ENCODE measurements at regions not wholly inside any gene's neighbourhood (a gene's known extent, or its start where the extent isn't known, plus 50 kb on each side); places are given as distances from the start of the nearest gene placed in this dataset.

GRCh38 chr11:130576146-130576545 lies 127.7 kb downstream of the ADAMTS15 start:
- H3K9me3 ChIP-seq (ENCODE audit: low read depth, low read length) = no peaks in the 10 kb centered on the region
- H3K36me3 ChIP-seq (ENCODE audit: insufficient read depth, low read length) = no peaks in the 10 kb centered on the region
- no peak overlapping the region for H3K4me3 ChIP-seq
- no peak for TF ChIP-seq POLR2AphosphoS5 (IDR thresholded peaks at IDR 0.05; ENCODE audit: borderline replicate concordance, low read depth, low read length)
- no peak for TF ChIP-seq FOXP2 (optimal IDR thresholded peaks at IDR 0.05; ENCODE audit: control extremely low read depth, extremely low read length, insufficient read depth)
- TF ChIP-seq EZH2 (IDR thresholded peaks at IDR 0.05) = no peak
- no peak for DNase-seq (ENCODE audit: low read depth, low spot score)
- no peak overlapping the region for H3K9ac ChIP-seq (ENCODE audit: insufficient read length)
- H3K27ac ChIP-seq = no peak overlapping the region

DNA sequence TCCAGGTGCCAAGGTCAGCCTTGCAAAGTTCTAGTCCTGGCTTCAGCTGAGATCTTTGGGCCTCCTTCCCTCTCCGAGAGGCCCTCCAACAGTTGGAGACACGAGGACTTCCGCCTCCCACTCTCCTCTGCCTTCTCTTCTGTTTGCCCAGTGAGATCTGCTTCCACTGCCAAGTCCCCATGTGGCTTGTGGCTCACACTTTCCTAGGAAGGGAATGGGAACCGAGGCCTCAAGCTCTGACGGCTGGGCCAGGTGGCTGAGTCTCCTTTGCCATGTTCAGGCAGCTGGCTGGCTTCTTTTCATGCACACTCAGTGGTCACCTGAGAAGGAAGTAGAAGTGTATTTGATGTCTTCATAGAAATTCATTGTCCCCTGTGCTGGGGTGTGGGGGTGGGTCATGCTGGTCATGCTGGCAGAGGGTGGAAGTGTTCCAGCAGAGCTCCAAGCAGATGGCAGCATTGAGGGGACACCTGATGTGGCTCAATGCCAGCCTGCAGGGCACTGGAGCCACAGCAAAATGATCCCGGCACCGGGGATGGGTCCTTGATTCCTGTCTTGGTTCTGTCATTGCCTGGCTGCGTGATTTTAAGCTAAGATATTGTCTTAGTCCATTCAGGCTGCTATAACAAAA lies 130.4 kb downstream of the ADAMTS15 start:
- DNase-seq (ENCODE audit: low read depth, low spot score) = no peak
- Histone ChIP-seq H3K9me3 (ENCODE audit: low read depth, low read length) (no peaks in the 10 kb centered on the region), H3K4me3 (no peak overlapping the region), H3K9ac (ENCODE audit: insufficient read length) (no peak overlapping the region), H3K36me3 (ENCODE audit: insufficient read depth, low read length) (no peaks in the 10 kb centered on the region), H3K27ac (no peak overlapping the region)
- TF ChIP-seq POLR2AphosphoS5 (IDR thresholded peaks at IDR 0.05; ENCODE audit: borderline replicate concordance, low read depth, low read length) (no peak), FOXP2 (optimal IDR thresholded peaks at IDR 0.05; ENCODE audit: control extremely low read depth, extremely low read length, insufficient read depth) (no peak), EZH2 (IDR thresholded peaks at IDR 0.05) (no peak)

GRCh38 chr11:130580372-130580771 lies 131.9 kb downstream of the ADAMTS15 start:
- H3K27ac ChIP-seq = no peak overlapping the region
- H3K9me3 ChIP-seq (ENCODE audit: low read depth, low read length) = no peaks in the 10 kb centered on the region
- no peaks in the 10 kb centered on the region for H3K36me3 ChIP-seq (ENCODE audit: insufficient read depth, low read length)

GRCh38 chr11:130580891-130581492 lies 132.5 kb downstream of the ADAMTS15 start:
- H3K4me3 ChIP-seq = no peak overlapping the region
- no peak overlapping the region for H3K9ac ChIP-seq (ENCODE audit: insufficient read length)
- TF ChIP-seq POLR2AphosphoS5 (IDR thresholded peaks at IDR 0.05; ENCODE audit: borderline replicate concordance, low read depth, low read length) (no peak), FOXP2 (optimal IDR thresholded peaks at IDR 0.05; ENCODE audit: control extremely low read depth, extremely low read length, insufficient read depth) (no peak), EZH2 (IDR thresholded peaks at IDR 0.05) (no peak)
- peak; percentile 30 for DNase-seq (ENCODE audit: low read depth, low spot score)
- no peaks in the 10 kb centered on the region for H3K9me3 ChIP-seq (ENCODE audit: low read depth, low read length)
- H3K36me3 ChIP-seq (ENCODE audit: insufficient read depth, low read length) = no peaks in the 10 kb centered on the region
- H3K27ac ChIP-seq = no peak overlapping the region

More at GRCh38 chr11:130580372-130580771, 131.9 kb downstream of the ADAMTS15 start:
- no peak for TF ChIP-seq FOXP2 (optimal IDR thresholded peaks at IDR 0.05; ENCODE audit: control extremely low read depth, extremely low read length, insufficient read depth)
- no peak for TF ChIP-seq POLR2AphosphoS5 (IDR thresholded peaks at IDR 0.05; ENCODE audit: borderline replicate concordance, low read depth, low read length)
- no peak for TF ChIP-seq EZH2 (IDR thresholded peaks at IDR 0.05)
- no peak overlapping the region for H3K4me3 ChIP-seq
- no peak for DNase-seq (ENCODE audit: low read depth, low spot score)
- no peak overlapping the region for H3K9ac ChIP-seq (ENCODE audit: insufficient read length)

DNA sequence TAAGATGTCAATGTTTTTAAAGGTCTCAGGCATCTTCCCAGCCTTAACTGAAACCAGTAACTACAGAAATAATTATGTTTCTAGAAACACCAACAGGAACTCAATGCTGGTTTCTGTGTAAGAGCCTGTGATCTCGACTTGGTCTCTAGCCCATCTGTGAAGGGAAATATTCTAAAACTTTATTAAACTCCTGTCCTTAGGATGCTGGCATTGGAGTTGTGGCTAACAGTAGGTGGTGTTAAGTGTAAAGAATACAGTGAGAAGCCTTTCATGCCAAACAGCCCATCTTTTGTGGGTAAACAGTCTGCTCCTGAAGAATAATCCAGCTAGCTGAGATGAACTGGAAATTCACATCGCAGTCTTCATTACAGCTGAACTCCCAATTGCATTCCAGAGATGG lies 133.2 kb downstream of the ADAMTS15 start:
- Histone ChIP-seq H3K27ac (no peak overlapping the region), H3K4me3 (no peak overlapping the region), H3K9ac (ENCODE audit: insufficient read length) (no peak overlapping the region), H3K36me3 (ENCODE audit: insufficient read depth, low read length) (no peaks in the 10 kb centered on the region), H3K9me3 (ENCODE audit: low read depth, low read length) (no peaks in the 10 kb centered on the region)
- no peak for TF ChIP-seq FOXP2 (optimal IDR thresholded peaks at IDR 0.05; ENCODE audit: control extremely low read depth, extremely low read length, insufficient read depth)
- no peak for TF ChIP-seq EZH2 (IDR thresholded peaks at IDR 0.05)
- no peak for TF ChIP-seq POLR2AphosphoS5 (IDR thresholded peaks at IDR 0.05; ENCODE audit: borderline replicate concordance, low read depth, low read length)
- DNase-seq (ENCODE audit: low read depth, low spot score) = no peak

DNA sequence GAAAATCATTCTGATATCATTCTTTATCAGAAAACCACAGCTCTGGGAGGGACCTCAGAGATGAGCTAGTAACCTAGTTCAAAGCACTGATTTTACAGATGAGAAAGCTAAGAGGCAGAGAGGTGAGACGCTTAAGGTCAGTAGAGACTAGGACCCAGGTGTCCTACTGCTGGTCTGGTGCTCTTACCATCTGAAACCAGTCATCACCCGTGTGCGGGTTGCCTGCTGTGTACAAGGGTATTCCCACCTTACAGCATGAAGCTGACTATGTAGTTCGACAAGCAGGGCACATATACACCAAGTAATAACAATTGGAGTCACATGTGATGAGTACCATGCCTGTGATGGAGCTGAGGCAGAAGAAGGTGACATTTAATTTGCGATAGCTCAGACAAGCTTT lies 133.7 kb downstream of the ADAMTS15 start:
- TF ChIP-seq EZH2 (IDR thresholded peaks at IDR 0.05) (no peak), FOXP2 (optimal IDR thresholded peaks at IDR 0.05; ENCODE audit: control extremely low read depth, extremely low read length, insufficient read depth) (no peak)
- no peak overlapping the region for H3K4me3 ChIP-seq
- H3K9me3 ChIP-seq (ENCODE audit: low read depth, low read length) = no peaks in the 10 kb centered on the region
- no peaks in the 10 kb centered on the region for H3K36me3 ChIP-seq (ENCODE audit: insufficient read depth, low read length)
- H3K27ac ChIP-seq = no peak overlapping the region
- DNase-seq (ENCODE audit: low read depth, low spot score) = no peak
- no peak overlapping the region for H3K9ac ChIP-seq (ENCODE audit: insufficient read length)

- DNase-seq (ENCODE audit: low read depth, low spot score) = no peak
Observed at GRCh38 chr11:130582981-130583380, 134.5 kb downstream of the ADAMTS15 start.

GRCh38 chr11:130583801-130584211 lies 135.4 kb downstream of the ADAMTS15 start:
- H3K4me3 ChIP-seq = no peak overlapping the region
- H3K9me3 ChIP-seq (ENCODE audit: low read depth, low read length) = no peaks in the 10 kb centered on the region
- no peak overlapping the region for H3K27ac ChIP-seq
- H3K36me3 ChIP-seq (ENCODE audit: insufficient read depth, low read length) = no peaks in the 10 kb centered on the region
- TF ChIP-seq FOXP2 (optimal IDR thresholded peaks at IDR 0.05; ENCODE audit: control extremely low read depth, extremely low read length, insufficient read depth) = no peak
- no peak for TF ChIP-seq POLR2AphosphoS5 (IDR thresholded peaks at IDR 0.05; ENCODE audit: borderline replicate concordance, low read depth, low read length)
- no peak for TF ChIP-seq EZH2 (IDR thresholded peaks at IDR 0.05)
- no peak for DNase-seq (ENCODE audit: low read depth, low spot score)
- H3K9ac ChIP-seq (ENCODE audit: insufficient read length) = no peak overlapping the region

More at GRCh38 chr11:130582981-130583380, 134.5 kb downstream of the ADAMTS15 start:
- Histone ChIP-seq H3K9ac (ENCODE audit: insufficient read length) (no peak overlapping the region), H3K36me3 (ENCODE audit: insufficient read depth, low read length) (no peaks in the 10 kb centered on the region), H3K9me3 (ENCODE audit: low read depth, low read length) (no peaks in the 10 kb centered on the region), H3K4me3 (no peak overlapping the region), H3K27ac (no peak overlapping the region)
- TF ChIP-seq EZH2 (IDR thresholded peaks at IDR 0.05) (no peak), POLR2AphosphoS5 (IDR thresholded peaks at IDR 0.05; ENCODE audit: borderline replicate concordance, low read depth, low read length) (no peak)

DNA sequence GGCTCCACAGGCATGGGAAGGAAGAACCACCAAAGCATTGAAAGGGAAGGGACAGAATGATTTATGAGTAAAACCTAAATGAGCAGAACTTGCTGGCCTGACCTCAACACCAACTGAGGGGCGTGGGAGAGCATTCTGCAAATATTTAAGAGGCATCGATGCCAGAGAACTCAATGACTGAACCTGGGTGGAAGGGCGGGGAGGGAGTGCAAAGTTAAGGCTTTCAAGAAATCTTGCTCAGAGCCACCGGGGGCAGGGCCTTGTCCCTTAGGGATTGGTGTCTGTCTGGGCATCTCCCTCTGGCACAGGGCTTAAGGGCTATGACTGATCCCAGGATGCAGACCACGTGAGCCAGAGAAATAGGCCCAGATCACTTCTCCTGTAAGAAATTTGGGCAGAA lies 137.1 kb downstream of the ADAMTS15 start:
- no peaks in the 10 kb centered on the region for H3K36me3 ChIP-seq (ENCODE audit: insufficient read depth, low read length)
- no peak overlapping the region for H3K9ac ChIP-seq (ENCODE audit: insufficient read length)
- no peak overlapping the region for H3K4me3 ChIP-seq
- DNase-seq (ENCODE audit: low read depth, low spot score) = no peak
- TF ChIP-seq EZH2 (IDR thresholded peaks at IDR 0.05) (no peak), FOXP2 (optimal IDR thresholded peaks at IDR 0.05; ENCODE audit: control extremely low read depth, extremely low read length, insufficient read depth) (no peak), POLR2AphosphoS5 (IDR thresholded peaks at IDR 0.05; ENCODE audit: borderline replicate concordance, low read depth, low read length) (no peak)
- H3K9me3 ChIP-seq (ENCODE audit: low read depth, low read length) = no peaks in the 10 kb centered on the region
- no peak overlapping the region for H3K27ac ChIP-seq
